ENCODE measurements at regions not wholly inside any gene's neighbourhood (a gene's known extent, or its start where the extent isn't known, plus 50 kb on each side); places are given as distances from the start of the nearest gene placed in this dataset.

GRCh38 chr1:229035054-229035747, 235.7 kb upstream of the RAB4A start:
- Histone ChIP-seq H3K27ac (no peak overlapping the region), H3K4me1 (no peaks in the 10 kb centered on the region)
- TF ChIP-seq, protein P1, sequence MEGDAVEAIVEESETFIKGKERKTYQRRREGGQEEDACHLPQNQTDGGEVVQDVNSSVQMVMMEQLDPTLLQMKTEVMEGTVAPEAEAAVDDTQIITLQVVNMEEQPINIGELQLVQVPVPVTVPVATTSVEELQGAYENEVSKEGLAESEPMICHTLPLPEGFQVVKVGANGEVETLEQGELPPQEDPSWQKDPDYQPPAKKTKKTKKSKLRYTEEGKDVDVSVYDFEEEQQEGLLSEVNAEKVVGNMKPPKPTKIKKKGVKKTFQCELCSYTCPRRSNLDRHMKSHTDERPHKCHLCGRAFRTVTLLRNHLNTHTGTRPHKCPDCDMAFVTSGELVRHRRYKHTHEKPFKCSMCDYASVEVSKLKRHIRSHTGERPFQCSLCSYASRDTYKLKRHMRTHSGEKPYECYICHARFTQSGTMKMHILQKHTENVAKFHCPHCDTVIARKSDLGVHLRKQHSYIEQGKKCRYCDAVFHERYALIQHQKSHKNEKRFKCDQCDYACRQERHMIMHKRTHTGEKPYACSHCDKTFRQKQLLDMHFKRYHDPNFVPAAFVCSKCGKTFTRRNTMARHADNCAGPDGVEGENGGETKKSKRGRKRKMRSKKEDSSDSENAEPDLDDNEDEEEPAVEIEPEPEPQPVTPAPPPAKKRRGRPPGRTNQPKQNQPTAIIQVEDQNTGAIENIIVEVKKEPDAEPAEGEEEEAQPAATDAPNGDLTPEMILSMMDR (IDR thresholded peaks at IDR 0.05): no peak

DNA sequence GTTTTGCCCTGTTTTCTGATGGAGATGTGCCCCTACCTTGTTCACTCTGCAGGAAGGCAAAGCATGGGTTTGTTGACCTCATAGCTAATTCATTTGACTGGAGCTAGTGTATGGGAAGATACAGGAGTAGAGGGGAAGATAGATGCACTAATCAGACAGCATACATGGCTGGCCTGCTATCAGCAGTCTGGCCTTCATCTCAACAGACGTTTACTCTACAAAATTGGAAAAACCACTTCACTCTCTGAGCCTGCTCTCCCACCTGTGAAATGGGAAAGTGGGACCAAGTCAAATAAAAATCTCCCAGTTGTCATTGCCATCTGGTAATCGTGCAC, 235.2 kb upstream of the RAB4A start:
- Histone ChIP-seq H3K79me2 (no peaks in the 10 kb centered on the region), H3K4me3 (ENCODE audit: low read depth, low read length) (no peak overlapping the region), H3K27ac (no peak overlapping the region), H3K27me3 (ENCODE audit: control insufficient read depth, insufficient read depth, low read length) (no peaks in the 10 kb centered on the region), H3K4me1 (no peaks in the 10 kb centered on the region), H3K9me3 (ENCODE audit: control insufficient read depth, low read length) (no peaks in the 10 kb centered on the region), H3K4me2 (ENCODE audit: low read length) (no peak overlapping the region), H2AFZ (no peak overlapping the region), H3K9ac (no peak overlapping the region), H3K36me3 (ENCODE audit: control insufficient read depth, insufficient read depth, low read length) (no peaks in the 10 kb centered on the region)
- TF ChIP-seq, protein P1 (IDR thresholded peaks at IDR 0.05): no peak

More at GRCh38 chr1:229035054-229035747, 235.7 kb upstream of the RAB4A start:
- Histone ChIP-seq H3K4me3 (ENCODE audit: low read depth, low read length) (no peak overlapping the region), H3K9ac (no peak overlapping the region), H2AFZ (no peak overlapping the region), H3K36me3 (ENCODE audit: control insufficient read depth, insufficient read depth, low read length) (no peaks in the 10 kb centered on the region), H3K27me3 (ENCODE audit: control insufficient read depth, insufficient read depth, low read length) (no peaks in the 10 kb centered on the region), H3K9me3 (ENCODE audit: control insufficient read depth, low read length) (no peaks in the 10 kb centered on the region), H3K4me2 (ENCODE audit: low read length) (no peak overlapping the region), H3K79me2 (no peaks in the 10 kb centered on the region)

DNA sequence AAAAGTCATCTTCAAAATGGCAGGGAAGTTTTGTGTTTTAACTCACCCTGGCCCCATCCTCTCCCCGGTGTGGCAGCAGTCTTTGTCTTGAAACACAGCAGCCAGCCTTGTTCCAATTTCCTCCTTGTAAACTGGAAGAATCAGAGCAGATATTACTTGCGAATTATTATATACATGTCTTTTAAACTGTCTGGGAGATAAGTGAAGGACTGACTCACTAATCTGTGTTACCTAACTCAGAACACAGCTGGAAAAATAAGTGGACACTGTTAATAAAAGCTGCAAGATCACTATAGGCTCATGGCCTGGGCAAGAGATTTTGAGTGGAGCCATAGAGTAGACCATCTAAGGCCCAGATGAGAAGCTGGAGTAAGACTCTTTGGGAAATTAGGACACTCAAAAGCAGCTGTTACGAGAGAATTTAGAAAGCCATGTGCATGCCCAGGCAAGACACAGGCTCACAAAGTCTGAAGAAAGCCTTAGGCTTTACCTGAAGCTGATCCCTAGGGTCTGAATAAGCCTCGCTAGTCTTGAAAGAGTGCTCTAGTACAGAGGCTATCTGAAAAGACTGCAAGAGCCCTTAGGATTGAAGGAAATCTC, 233.0 kb upstream of the RAB4A start:
- Histone ChIP-seq H3K4me3 (ENCODE audit: low read depth, low read length) (no peak overlapping the region), H3K9ac (no peak overlapping the region)
- TF ChIP-seq, protein P1 (IDR thresholded peaks at IDR 0.05): no peak

DNA sequence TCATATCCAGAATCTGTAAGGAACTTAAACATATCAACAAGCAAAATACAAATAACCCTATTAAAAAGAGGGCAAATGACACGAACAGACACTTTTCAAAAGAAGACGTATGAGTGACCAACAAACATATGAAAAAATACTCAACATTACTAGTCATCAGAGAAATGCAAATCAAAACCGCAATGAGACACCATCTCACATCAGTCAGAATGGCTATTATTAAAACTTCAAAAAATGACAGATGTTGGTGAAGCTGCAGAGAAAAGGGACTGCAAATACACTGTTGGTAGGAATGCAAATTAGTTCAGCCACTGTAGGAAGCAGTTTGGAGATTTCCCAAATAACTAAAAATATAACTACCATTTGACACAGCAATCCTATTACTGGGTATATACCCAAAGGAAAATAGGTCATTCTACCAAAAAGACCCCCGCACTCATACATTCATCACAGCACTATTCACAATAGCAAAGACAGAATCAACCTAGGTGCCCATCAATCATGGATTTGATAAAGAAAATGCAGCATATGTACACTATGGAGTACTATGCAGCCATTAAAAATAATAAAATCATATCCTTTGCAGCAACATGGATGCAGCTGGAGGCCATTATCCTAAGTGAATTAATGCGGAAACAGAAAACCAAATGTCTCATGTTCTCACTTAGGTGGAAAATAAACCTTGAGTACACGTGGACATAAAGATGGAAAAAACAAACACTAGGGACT, 230.1 kb upstream of the RAB4A start:
- H3K9me3 ChIP-seq (ENCODE audit: control insufficient read depth, low read length): no peaks in the 10 kb centered on the region
- H3K27me3 ChIP-seq (ENCODE audit: control insufficient read depth, insufficient read depth, low read length): no peaks in the 10 kb centered on the region
- H3K79me2 ChIP-seq: no peaks in the 10 kb centered on the region
- H3K4me3 ChIP-seq (ENCODE audit: low read depth, low read length): no peak overlapping the region
- no peak overlapping the region for H3K4me2 ChIP-seq (ENCODE audit: low read length)
- TF ChIP-seq, protein P1 (IDR thresholded peaks at IDR 0.05): no peak
- no peak overlapping the region for H2AFZ ChIP-seq
- H3K36me3 ChIP-seq (ENCODE audit: control insufficient read depth, insufficient read depth, low read length): no peaks in the 10 kb centered on the region
- no peaks in the 10 kb centered on the region for H3K4me1 ChIP-seq
- no peak overlapping the region for H3K27ac ChIP-seq
- H3K9ac ChIP-seq: no peak overlapping the region

More for the DNA sequence above, 233.0 kb upstream of the RAB4A start:
- Histone ChIP-seq H3K4me1 (no peaks in the 10 kb centered on the region), H3K79me2 (no peaks in the 10 kb centered on the region), H3K36me3 (ENCODE audit: control insufficient read depth, insufficient read depth, low read length) (no peaks in the 10 kb centered on the region), H2AFZ (no peak overlapping the region), H3K27ac (no peak overlapping the region), H3K4me2 (ENCODE audit: low read length) (no peak overlapping the region), H3K27me3 (ENCODE audit: control insufficient read depth, insufficient read depth, low read length) (no peaks in the 10 kb centered on the region), H3K9me3 (ENCODE audit: control insufficient read depth, low read length) (no peaks in the 10 kb centered on the region)

All from parathyroid adenoma (tissue), 2 donors.